GM21447 (cell line): ENCODE measurements at regions not wholly inside any gene's neighbourhood (a gene's known extent, or its start where the extent isn't known, plus 50 kb on each side); places are given as distances from the start of the nearest gene placed in this dataset.

Experiments used
- ATAC-seq: cut with Tn5 transposase; IDR thresholded peaks from one replicate; pipeline ENCODE4 v1.9.1; 2021; ENCODE audit not compliant: unreplicated experiment

DNA sequence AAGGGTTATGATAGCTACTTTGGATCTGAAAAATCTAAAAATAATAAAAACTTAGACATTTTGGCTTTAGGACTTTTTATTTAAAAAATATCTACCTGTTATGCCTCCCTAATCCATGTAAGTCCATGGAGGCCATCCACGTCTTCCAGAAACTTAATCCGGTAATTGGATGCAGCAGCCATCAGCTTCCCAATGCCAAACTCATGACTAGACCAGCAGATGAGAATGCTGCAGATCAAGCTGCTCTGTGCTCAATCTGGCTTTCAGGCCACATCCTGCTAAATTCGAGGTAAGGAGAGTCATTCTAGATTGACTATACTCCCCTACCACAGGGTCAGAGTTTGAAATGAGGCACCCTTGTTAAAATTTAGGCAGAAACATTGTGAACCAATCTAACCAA lies 168.5 kb upstream of the TCERG1L start:
- ATAC-seq: no peak

DNA sequence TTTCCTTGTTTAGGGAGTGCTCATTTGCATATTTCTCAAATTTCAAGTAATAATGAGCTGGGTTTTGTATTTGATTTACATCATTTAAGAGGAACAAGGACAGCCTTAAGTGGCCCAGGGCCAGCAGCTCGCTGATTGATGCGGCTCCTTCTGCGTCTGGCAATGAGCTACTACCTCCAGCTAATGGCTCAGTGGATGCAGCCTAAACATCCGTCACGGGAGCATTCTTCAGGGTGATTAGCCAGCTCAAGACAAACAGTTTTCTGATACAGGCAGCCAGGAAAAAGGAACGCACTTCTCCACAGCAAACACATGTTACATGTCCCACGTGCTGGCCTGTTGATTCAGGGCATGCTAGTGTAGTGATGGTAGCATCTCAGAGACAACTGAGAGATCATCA lies 169.3 kb upstream of the TCERG1L start:
- ATAC-seq: no peak

DNA sequence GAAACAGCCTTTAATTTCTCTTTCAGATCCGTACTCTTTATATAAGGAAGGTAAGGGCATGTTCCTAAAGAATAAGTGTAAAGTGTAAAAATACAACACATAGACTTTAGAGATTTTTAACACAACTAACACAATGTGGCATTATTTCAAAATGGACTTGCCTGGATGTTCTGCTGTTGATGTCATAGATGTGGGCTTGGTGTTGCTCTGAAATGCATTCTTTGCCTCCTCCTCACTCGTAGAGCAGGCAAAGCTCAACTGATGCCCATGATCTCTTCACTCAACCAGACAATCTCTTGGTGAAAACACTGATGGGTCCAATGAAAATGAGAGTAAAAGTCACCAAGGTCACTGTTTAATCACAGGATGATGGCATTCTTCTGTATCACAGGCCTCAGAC lies 174.2 kb upstream of the TCERG1L start:
- no peak for ATAC-seq

GRCh38 chr10:131487822-131488221 lies 176.3 kb upstream of the TCERG1L start:
- ATAC-seq: no peak

DNA sequence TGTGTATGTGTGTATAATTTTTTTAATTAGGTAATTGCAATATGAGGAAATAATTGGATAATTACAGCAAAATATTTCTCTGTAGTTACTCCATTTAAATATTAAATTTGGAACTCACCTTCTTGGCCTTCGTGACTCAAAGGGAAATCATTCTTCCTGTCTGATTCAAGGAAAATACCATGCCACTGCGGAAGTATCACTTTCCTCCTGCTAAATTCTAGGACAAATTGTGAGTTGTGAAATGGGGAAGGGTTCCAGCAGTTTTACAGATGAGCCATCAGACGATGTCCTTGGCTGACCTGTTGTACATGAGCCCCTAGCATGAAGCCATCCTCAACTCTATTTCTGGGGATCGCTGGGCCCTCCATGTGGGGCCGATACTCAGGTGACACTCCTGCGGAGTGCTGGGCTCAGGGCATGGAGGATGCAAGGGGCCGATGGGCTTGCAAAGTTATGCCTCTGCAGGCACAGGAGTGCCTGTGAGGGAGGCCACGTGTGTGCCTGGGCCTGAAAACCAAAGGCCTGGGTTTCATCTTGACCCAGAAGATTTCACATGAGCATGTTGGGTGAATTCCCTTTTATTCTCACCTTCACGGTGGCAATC lies 179.6 kb upstream of the TCERG1L start:
- ATAC-seq: no peak

- ATAC-seq: no peak
Measured at GRCh38 chr10:131492211-131492857, 180.8 kb upstream of the TCERG1L start.

DNA sequence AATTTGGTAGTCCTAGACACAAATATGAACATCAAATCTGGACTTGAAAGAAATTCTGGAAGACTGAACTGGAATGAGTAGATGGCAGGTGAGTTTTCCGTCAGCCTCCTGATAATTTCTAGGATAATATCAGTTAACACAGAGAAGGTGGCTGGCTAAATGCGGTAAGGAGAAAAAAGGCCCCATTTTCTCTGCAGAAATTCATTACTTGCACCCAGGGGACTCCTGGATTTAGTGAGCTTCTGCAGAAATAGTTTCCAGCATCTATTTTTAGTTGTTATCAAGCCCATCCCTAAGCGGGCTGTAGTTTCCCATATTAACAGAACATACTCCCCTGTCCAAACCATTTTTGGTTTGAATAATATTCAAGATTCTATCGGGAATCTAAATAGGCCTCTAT lies 181.9 kb upstream of the TCERG1L start:
- no peak for ATAC-seq

- ATAC-seq: no peak
Measured at GRCh38 chr10:131494451-131494850, 182.9 kb upstream of the TCERG1L start.

DNA sequence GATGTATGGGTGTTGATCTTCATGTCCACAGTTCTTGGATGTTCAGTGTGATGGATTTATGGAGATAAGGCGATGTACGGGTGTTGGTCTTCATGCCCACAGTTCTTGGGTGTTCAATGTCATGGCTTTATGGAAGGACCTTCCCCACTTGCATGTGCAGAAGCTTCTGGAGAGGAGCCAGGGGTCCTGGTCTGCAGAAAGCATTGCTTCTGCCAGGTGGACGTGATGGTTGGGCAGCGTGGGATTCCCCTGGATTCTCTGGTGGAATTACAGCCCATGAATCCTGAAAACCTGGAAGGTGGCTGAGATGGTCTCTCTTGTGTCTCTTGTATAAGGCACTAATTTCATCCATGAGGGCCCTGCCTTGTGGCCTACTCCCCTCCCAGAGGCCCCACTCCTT lies 183.7 kb upstream of the TCERG1L start:
- no peak for ATAC-seq

DNA sequence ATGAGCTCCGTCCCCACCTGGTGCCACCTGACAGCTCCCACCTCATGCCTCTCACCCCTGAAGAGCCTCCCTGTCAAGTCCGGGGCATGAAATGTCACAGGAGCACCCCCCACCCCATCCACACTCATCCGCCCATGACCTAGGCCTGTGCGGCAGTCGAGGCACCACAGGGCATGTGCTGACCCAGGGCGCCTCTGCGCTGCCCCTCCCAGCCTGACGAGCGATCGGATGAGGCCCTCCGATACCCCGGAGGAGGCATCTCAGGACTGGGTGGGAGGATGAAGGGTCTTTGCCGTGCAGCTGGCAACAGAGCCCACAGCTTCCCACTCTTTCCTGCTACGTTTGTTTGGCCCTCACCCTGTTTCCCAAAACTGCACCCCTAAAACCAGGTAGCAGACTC lies 184.4 kb upstream of the TCERG1L start:
- ATAC-seq: no peak

DNA sequence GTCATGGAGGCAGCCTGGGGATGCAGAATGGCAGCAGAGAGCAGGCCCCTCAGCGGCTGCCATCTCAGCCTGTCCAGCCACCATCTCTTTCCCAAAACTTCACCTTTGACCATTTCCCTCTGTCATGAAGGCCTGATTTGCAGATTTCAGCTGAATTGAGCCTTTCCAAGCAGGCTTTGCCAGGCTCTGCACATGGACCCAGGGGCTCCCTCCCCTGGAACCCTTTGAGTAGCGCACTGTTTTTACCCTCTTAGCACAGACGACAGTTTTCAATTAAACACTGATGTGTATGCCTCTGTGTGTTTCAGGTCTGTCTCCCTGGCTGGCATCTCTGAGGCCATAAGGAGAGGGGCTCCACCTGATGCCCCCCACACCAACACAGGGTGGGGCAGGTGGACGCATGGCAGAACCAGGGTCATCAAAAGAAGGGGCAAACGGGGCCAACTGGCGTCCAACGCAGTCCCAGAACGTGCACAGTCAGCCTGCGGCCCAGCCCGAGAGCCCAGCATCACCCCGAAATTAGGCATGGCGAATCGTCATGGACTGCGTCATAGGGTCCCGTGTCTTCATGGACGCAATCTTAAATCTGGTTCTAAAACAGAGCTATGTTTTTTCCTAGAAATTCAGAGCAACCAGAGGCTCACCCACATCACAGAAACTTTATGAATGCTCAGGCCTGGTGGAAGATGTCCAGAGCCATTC lies 185.0 kb upstream of the TCERG1L start:
- ATAC-seq: no peak

DNA sequence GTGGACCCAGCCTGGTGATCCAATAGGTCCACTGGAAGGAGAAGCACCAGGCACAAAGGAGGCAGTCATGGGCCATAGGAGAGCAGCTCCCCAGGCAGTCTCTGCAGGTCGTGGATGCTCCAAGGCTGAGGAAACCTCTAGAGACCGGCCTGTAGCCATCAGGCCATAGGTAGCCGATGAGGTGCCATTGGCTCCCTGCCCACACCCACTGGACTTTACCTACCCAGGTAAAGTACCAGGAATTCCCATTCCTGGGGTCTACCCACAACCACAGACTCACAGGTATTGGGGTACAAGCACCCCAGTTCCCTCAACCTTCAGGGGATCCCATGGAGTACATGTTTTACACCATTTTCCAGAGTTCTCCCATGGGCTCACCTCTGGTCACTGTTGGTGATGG lies 188.0 kb upstream of the TCERG1L start:
- no peak for ATAC-seq

GRCh38 chr10:131500181-131500580 lies 188.7 kb upstream of the TCERG1L start:
- ATAC-seq: no peak

DNA sequence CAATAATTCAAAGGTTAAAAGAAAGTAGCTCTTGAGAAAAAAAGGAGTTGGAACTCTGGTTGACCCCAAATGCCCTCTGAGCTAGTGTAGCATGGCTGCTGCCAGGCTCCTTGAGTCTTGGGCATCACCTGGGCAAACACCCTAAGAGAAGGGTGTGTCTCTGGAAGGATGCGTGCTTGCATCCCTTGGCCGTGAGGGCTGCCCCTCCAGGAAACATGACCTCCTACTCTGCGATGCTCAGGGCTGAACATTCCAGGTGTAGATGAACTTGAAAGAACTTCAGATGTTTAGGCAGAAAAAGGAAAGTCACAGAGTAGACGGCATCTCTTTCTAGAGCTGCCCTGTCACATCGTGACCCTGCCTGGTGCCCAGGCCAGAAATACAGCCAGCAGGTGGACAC lies 189.4 kb upstream of the TCERG1L start:
- ATAC-seq: no peak

DNA sequence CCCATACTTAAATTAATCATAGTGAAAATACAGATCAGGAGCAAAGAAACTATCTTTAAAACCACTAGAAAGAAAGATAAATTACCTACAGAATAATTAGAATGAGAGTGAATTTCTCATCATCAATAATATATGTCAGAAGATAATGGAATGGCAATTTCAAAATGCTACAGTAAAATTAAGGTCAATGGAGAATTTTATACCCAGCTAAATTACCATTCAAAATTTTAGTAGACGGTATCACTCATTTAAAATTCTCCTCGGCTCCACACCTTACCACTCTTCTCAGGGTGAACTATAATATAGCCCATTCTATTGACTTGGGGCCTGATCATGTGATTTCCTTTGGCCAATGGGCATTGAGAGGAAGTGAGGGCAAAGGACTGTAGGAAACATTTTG lies 192.5 kb upstream of the TCERG1L start:
- no peak for ATAC-seq

- ATAC-seq: no peak
Measured at GRCh38 chr10:131511391-131511790, 199.9 kb upstream of the TCERG1L start.

GRCh38 chr10:131512852-131513251 lies 201.3 kb upstream of the TCERG1L start:
- ATAC-seq: no peak

DNA sequence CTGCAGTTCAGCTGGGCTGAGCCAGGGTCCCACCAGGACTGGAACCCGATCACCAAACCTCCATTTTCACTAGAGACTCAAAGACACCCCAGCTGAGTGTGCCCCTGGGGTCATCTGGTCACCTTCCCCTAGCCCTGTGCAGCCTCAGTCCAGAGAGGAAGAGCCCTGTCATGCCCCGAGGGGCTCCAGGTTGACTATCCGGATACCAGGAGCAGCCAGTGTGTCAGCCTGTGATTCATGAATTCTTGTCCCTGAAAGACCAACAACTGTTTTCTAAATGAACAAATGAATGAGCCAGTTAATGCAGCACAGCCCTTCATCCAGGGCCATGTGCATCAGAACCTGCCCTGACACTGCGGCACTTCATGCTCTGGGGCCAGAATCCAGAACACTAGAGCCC lies 201.9 kb upstream of the TCERG1L start:
- ATAC-seq: no peak

- no peak for ATAC-seq
Measured at GRCh38 chr10:131513901-131514300, 202.4 kb upstream of the TCERG1L start.

- ATAC-seq: no peak
Measured at GRCh38 chr10:131514454-131514853, 202.9 kb upstream of the TCERG1L start.

- no peak for ATAC-seq
Measured at GRCh38 chr10:131516285-131516684, 204.8 kb upstream of the TCERG1L start.

- no peak for ATAC-seq
Measured at GRCh38 chr10:131517781-131518180, 206.3 kb upstream of the TCERG1L start.
